ENCODE measurements at regions not wholly inside any gene's neighbourhood (a gene's known extent, or its start where the extent isn't known, plus 50 kb on each side); places are given as distances from the start of the nearest gene placed in this dataset.

DNA sequence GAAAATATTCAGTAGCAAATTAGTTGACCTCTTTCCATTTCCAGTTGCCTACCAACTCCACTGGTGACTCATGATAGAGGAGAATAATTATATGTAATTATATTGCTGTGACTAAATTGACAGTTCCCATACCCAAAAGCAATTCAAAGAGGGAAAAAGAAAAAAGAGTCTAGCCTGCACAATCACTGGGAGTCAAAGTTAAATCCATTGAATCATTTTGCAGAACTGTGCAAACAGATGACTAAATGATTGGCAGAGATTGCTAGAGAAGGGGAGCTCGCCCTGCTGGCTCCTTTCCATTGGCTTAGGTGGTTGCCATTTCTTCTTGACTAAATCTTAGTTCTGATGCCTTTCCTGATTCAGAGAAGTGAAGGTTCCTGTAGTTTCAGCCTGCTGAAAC lies 1228.6 kb upstream of the SORCS1 start:
- Histone ChIP-seq H3K36me3 (no peaks in the 10 kb centered on the region), H3K4me3 (no peak overlapping the region), H3K9me3 (no peaks in the 10 kb centered on the region), H3K27ac (no peak overlapping the region), H3K4me1 (ENCODE audit: insufficient read depth) (no peaks in the 10 kb centered on the region), H3K27me3 (no peaks in the 10 kb centered on the region)
- 57 to 73% (median 66%) methylated on average over 1 of the region's 1 CpG for WGBS, 3 donors
- no peak for TF ChIP-seq POLR2A (IDR thresholded peaks at IDR 0.05)
- no peak for TF ChIP-seq EP300 (IDR thresholded peaks at IDR 0.05)
- no peak for TF ChIP-seq CTCF (IDR thresholded peaks at IDR 0.05)
- DNase-seq: no peak
- intact Hi-C loops (cut with DNase I): no loop called here

- no peaks in the 10 kb centered on the region for H3K9me3 ChIP-seq
- TF ChIP-seq POLR2A (IDR thresholded peaks at IDR 0.05): no peak
- no peak for TF ChIP-seq CTCF (IDR thresholded peaks at IDR 0.05)
- no peak for TF ChIP-seq EP300 (IDR thresholded peaks at IDR 0.05)
- H3K4me3 ChIP-seq: no peak overlapping the region
- H3K4me1 ChIP-seq (ENCODE audit: insufficient read depth): no peaks in the 10 kb centered on the region
- 17 to 41% (median 25%) methylated on average over 1 of the region's 1 CpG for WGBS, 3 donors
- DNase-seq: no peak
- no peaks in the 10 kb centered on the region for H3K36me3 ChIP-seq
- no peaks in the 10 kb centered on the region for H3K27me3 ChIP-seq
- H3K27ac ChIP-seq: no peak overlapping the region
- intact Hi-C loops (cut with DNase I): no loop called here
Observed at GRCh38 chr10:108392286-108392685, 1227.8 kb upstream of the SORCS1 start.

DNA sequence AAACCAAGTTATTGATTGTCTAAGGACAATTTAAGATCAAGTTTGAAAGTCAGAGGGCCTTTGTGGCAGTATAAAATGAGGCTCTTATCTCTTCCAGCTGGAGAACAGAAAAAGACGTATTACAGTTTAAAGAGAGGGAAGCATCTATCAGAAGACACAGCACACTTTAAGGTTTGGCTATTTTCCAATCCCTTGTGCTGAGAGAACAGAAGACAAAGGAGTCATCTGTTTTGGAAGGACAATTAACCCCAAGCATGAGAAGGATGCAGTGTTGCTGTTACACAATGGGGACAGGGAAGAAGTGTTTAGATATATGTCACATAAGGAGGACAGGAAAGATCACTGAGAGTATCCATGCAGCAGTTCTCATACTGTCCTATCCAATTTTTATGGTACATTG lies 1224.2 kb upstream of the SORCS1 start:
- WGBS, 3 donors: 46 to 54% (median 53%) methylated on average over 1 of the region's 1 CpG
- intact Hi-C loops (cut with DNase I): no loop called here
- Histone ChIP-seq H3K4me3 (no peak overlapping the region), H3K36me3 (no peaks in the 10 kb centered on the region), H3K27me3 (no peaks in the 10 kb centered on the region), H3K9me3 (no peaks in the 10 kb centered on the region), H3K4me1 (ENCODE audit: insufficient read depth) (no peaks in the 10 kb centered on the region), H3K27ac (no peak overlapping the region)
- TF ChIP-seq EP300 (IDR thresholded peaks at IDR 0.05): no peak
- no peak for TF ChIP-seq CTCF (IDR thresholded peaks at IDR 0.05)
- TF ChIP-seq POLR2A (IDR thresholded peaks at IDR 0.05): no peak
- no peak for DNase-seq

GRCh38 chr10:108385963-108386362 lies 1221.5 kb upstream of the SORCS1 start:
- no peaks in the 10 kb centered on the region for H3K9me3 ChIP-seq
- no peak overlapping the region for H3K4me3 ChIP-seq
- no peak for DNase-seq
- WGBS, 3 donors: 79 to 88% (median 86%) methylated on average over 3 of the region's 3 CpGs
- no peak overlapping the region for H3K27ac ChIP-seq
- no peaks in the 10 kb centered on the region for H3K27me3 ChIP-seq
- no peaks in the 10 kb centered on the region for H3K36me3 ChIP-seq
- intact Hi-C loops (cut with DNase I): no loop called here
- TF ChIP-seq CTCF (IDR thresholded peaks at IDR 0.05) (no peak), EP300 (IDR thresholded peaks at IDR 0.05) (no peak), POLR2A (IDR thresholded peaks at IDR 0.05) (no peak)
- no peaks in the 10 kb centered on the region for H3K4me1 ChIP-seq (ENCODE audit: insufficient read depth)

GRCh38 chr10:108384378-108384777 lies 1219.9 kb upstream of the SORCS1 start:
- no peaks in the 10 kb centered on the region for H3K4me1 ChIP-seq (ENCODE audit: insufficient read depth)
- H3K4me3 ChIP-seq: no peak overlapping the region
- H3K36me3 ChIP-seq: no peaks in the 10 kb centered on the region
- H3K9me3 ChIP-seq: no peaks in the 10 kb centered on the region
- no peak overlapping the region for H3K27ac ChIP-seq
- 69 to 80% (median 72%) methylated on average over 1 of the region's 1 CpG for WGBS, 3 donors
- H3K27me3 ChIP-seq: no peaks in the 10 kb centered on the region
- DNase-seq: no peak
- intact Hi-C loops (cut with DNase I): no loop called here
- TF ChIP-seq POLR2A (IDR thresholded peaks at IDR 0.05): no peak
- no peak for TF ChIP-seq CTCF (IDR thresholded peaks at IDR 0.05)
- TF ChIP-seq EP300 (IDR thresholded peaks at IDR 0.05): no peak

Data from ovary (tissue), 7 donors.